ENCODE measurements at regions not wholly inside any gene's neighbourhood (a gene's known extent, or its start where the extent isn't known, plus 50 kb on each side); places are given as distances from the start of the nearest gene placed in this dataset.

DNA sequence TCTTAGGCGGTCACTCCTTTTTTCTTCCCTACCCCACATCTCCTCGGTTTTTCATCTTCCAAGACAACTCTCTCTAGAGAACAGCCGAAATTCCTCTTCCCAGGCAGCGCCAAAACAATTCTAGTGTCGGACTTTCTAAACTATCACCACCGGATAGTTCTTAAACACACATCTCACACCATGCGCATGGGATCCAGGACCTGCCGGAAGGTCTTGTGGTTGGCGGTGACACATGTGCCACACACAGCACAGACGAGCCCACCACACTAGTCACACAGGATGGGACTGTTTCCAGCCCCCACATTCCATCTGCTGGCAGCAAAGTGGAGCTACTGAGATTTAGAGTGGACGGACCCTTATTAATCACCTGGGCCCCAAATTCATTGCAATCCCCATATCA is 614.9 kb upstream of the CADM1 start:
- no peaks in the 10 kb centered on the region for H3K4me1 ChIP-seq (ENCODE audit: control insufficient read depth, insufficient read depth, low read length)
- H3K36me3 ChIP-seq (ENCODE audit: control insufficient read depth, insufficient read depth, low read length), result no peaks in the 10 kb centered on the region
- H3K27me3 ChIP-seq (ENCODE audit: control insufficient read depth, insufficient read depth, low read length), result no peaks in the 10 kb centered on the region

GRCh38 chr11:116118138-116118470 is 613.9 kb upstream of the CADM1 start:
- Histone ChIP-seq H3K27me3 (ENCODE audit: control insufficient read depth, insufficient read depth, low read length) (peaks cover under 1% of the 10 kb centered on the region; the same call in 1 of the 2 replicates), H3K36me3 (ENCODE audit: control insufficient read depth, insufficient read depth, low read length) (no peaks in the 10 kb centered on the region), H3K9ac (ENCODE audit: low read depth, low read length) (no peak overlapping the region), H3K9me3 (ENCODE audit: control insufficient read depth, insufficient read depth, low read length) (no peaks in the 10 kb centered on the region), H3K4me1 (ENCODE audit: control insufficient read depth, insufficient read depth, low read length) (no peaks in the 10 kb centered on the region), H3K4me3 (ENCODE audit: low read depth, low read length) (no peak overlapping the region), H3K27ac (ENCODE audit: low read depth, low read length) (no peak overlapping the region)

More for the DNA sequence above, 614.9 kb upstream of the CADM1 start:
- Histone ChIP-seq H3K4me3 (ENCODE audit: low read depth, low read length) (no peak overlapping the region), H3K27ac (ENCODE audit: low read depth, low read length) (no peak overlapping the region), H3K9me3 (ENCODE audit: control insufficient read depth, insufficient read depth, low read length) (no peaks in the 10 kb centered on the region), H3K9ac (ENCODE audit: low read depth, low read length) (no peak overlapping the region)

GRCh38 chr11:116117331-116118137 is 613.3 kb upstream of the CADM1 start:
- Histone ChIP-seq H3K4me1 (ENCODE audit: control insufficient read depth, insufficient read depth, low read length) (no peaks in the 10 kb centered on the region), H3K9me3 (ENCODE audit: control insufficient read depth, insufficient read depth, low read length) (no peaks in the 10 kb centered on the region), H3K4me3 (ENCODE audit: low read depth, low read length) (no peak overlapping the region), H3K9ac (ENCODE audit: low read depth, low read length) (no peak overlapping the region), H3K27me3 (ENCODE audit: control insufficient read depth, insufficient read depth, low read length) (peaks cover 4% of the 10 kb centered on the region; the same call in 1 of the 2 replicates), H3K36me3 (ENCODE audit: control insufficient read depth, insufficient read depth, low read length) (no peaks in the 10 kb centered on the region), H3K27ac (ENCODE audit: low read depth, low read length) (no peak overlapping the region)

- Histone ChIP-seq H3K4me1 (ENCODE audit: control insufficient read depth, insufficient read depth, low read length) (no peaks in the 10 kb centered on the region), H3K27ac (ENCODE audit: low read depth, low read length) (no peak overlapping the region), H3K4me3 (ENCODE audit: low read depth, low read length) (no peak overlapping the region), H3K36me3 (ENCODE audit: control insufficient read depth, insufficient read depth, low read length) (no peaks in the 10 kb centered on the region), H3K27me3 (ENCODE audit: control insufficient read depth, insufficient read depth, low read length) (peaks cover 15% of the 10 kb centered on the region), H3K9ac (ENCODE audit: low read depth, low read length) (no peak overlapping the region), H3K9me3 (ENCODE audit: control insufficient read depth, insufficient read depth, low read length) (no peaks in the 10 kb centered on the region)
Measured at GRCh38 chr11:116115801-116116200, 611.6 kb upstream of the CADM1 start.

DNA sequence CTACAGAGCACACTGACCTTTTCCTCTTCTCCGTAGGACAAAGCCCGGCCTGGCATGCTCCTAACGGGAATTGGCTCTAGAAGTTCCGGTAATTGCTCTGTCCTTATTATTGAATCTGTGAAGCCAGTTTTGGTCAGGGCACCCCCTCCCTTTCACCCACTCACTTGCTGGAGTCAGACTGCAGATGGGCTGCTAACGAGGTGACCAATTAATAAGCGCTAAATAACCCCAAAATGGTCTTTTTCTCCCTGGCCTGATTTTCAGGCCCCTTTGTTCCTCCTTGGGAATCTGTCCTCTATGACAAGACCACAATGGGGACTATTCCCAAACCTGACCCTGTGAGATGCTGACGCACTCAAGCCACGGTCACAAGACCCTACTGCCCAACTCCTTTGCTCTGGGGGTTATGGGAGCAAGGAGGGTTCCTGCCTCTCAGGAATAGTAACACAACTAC is 610.0 kb upstream of the CADM1 start:
- Histone ChIP-seq H3K27ac (ENCODE audit: low read depth, low read length) (no peak overlapping the region), H3K4me3 (ENCODE audit: low read depth, low read length) (no peak overlapping the region), H3K9me3 (ENCODE audit: control insufficient read depth, insufficient read depth, low read length) (no peaks in the 10 kb centered on the region), H3K9ac (ENCODE audit: low read depth, low read length) (no peak overlapping the region), H3K27me3 (ENCODE audit: control insufficient read depth, insufficient read depth, low read length) (peaks cover 30% of the 10 kb centered on the region), H3K36me3 (ENCODE audit: control insufficient read depth, insufficient read depth, low read length) (no peaks in the 10 kb centered on the region), H3K4me1 (ENCODE audit: control insufficient read depth, insufficient read depth, low read length) (no peaks in the 10 kb centered on the region)

- Histone ChIP-seq H3K27ac (ENCODE audit: low read depth, low read length) (no peak overlapping the region), H3K27me3 (ENCODE audit: control insufficient read depth, insufficient read depth, low read length) (peaks cover 49% of the 10 kb centered on the region), H3K36me3 (ENCODE audit: control insufficient read depth, insufficient read depth, low read length) (no peaks in the 10 kb centered on the region), H3K9me3 (ENCODE audit: control insufficient read depth, insufficient read depth, low read length) (no peaks in the 10 kb centered on the region), H3K9ac (ENCODE audit: low read depth, low read length) (no peak overlapping the region), H3K4me3 (ENCODE audit: low read depth, low read length) (no peak overlapping the region), H3K4me1 (ENCODE audit: control insufficient read depth, insufficient read depth, low read length) (no peaks in the 10 kb centered on the region)
Measured at GRCh38 chr11:116112087-116112935, 608.1 kb upstream of the CADM1 start.

GRCh38 chr11:116111546-116111945 is 607.3 kb upstream of the CADM1 start:
- H3K27me3 ChIP-seq (ENCODE audit: control insufficient read depth, insufficient read depth, low read length), result peaks cover 57% of the 10 kb centered on the region
- H3K4me1 ChIP-seq (ENCODE audit: control insufficient read depth, insufficient read depth, low read length), result no peaks in the 10 kb centered on the region

DNA sequence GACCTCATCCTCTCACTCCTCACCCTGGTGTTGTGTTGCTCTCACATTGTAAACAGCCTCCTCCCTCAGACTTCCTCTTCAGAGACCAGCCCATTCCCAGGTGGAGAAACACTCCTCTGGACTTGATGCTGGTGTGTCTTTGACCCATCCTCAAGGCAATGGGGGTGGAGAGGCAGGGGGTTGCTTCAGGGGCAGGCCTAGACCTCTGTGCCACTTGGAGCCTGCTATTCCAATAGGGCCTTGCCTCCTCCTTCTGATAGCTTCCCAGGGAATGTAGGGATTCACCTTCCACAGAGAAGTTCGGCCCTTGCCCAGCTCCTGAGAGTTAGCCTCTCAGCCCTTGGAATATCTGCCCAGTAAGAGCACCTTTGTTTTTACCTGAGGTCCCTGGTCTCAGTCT is 606.6 kb upstream of the CADM1 start:
- no peak overlapping the region for H3K27ac ChIP-seq (ENCODE audit: low read depth, low read length)
- H3K4me1 ChIP-seq (ENCODE audit: control insufficient read depth, insufficient read depth, low read length), result no peaks in the 10 kb centered on the region
- H3K4me3 ChIP-seq (ENCODE audit: low read depth, low read length), result no peak overlapping the region
- peaks cover 65% of the 10 kb centered on the region for H3K27me3 ChIP-seq (ENCODE audit: control insufficient read depth, insufficient read depth, low read length)
- no peaks in the 10 kb centered on the region for H3K9me3 ChIP-seq (ENCODE audit: control insufficient read depth, insufficient read depth, low read length)
- H3K36me3 ChIP-seq (ENCODE audit: control insufficient read depth, insufficient read depth, low read length), result no peaks in the 10 kb centered on the region
- no peak overlapping the region for H3K9ac ChIP-seq (ENCODE audit: low read depth, low read length)

More at GRCh38 chr11:116111546-116111945, 607.3 kb upstream of the CADM1 start:
- Histone ChIP-seq H3K9ac (ENCODE audit: low read depth, low read length) (no peak overlapping the region), H3K27ac (ENCODE audit: low read depth, low read length) (no peak overlapping the region), H3K9me3 (ENCODE audit: control insufficient read depth, insufficient read depth, low read length) (no peaks in the 10 kb centered on the region), H3K4me3 (ENCODE audit: low read depth, low read length) (no peak overlapping the region), H3K36me3 (ENCODE audit: control insufficient read depth, insufficient read depth, low read length) (no peaks in the 10 kb centered on the region)

DNA sequence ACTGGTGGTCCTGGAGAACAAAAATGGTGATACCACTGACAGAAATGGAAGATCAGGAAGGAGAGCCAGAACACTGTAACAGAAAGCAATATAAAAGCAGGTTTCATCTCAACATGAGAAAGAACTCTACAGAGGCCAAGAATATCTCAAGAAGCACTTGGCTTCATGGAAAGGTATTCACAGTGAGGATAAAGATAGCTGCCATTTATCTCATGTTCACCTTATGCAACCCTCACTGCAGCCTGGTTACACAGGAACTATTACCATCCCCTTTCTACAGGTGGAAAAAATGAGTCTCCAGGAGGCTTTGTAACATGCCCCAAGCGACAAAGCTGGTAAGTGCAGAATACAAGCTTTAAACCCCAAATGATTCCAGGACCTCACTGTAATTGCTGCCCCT is 606.1 kb upstream of the CADM1 start:
- H3K27me3 ChIP-seq (ENCODE audit: control insufficient read depth, insufficient read depth, low read length), result peaks cover 69% of the 10 kb centered on the region

GRCh38 chr11:116109228-116109627 is 605.0 kb upstream of the CADM1 start:
- H3K27ac ChIP-seq (ENCODE audit: low read depth, low read length), result no peak overlapping the region
- H3K36me3 ChIP-seq (ENCODE audit: control insufficient read depth, insufficient read depth, low read length), result no peaks in the 10 kb centered on the region
- H3K4me1 ChIP-seq (ENCODE audit: control insufficient read depth, insufficient read depth, low read length), result no peaks in the 10 kb centered on the region
- no peaks in the 10 kb centered on the region for H3K9me3 ChIP-seq (ENCODE audit: control insufficient read depth, insufficient read depth, low read length)
- no peak overlapping the region for H3K9ac ChIP-seq (ENCODE audit: low read depth, low read length)
- H3K27me3 ChIP-seq (ENCODE audit: control insufficient read depth, insufficient read depth, low read length), result peaks cover 80% of the 10 kb centered on the region
- H3K4me3 ChIP-seq (ENCODE audit: low read depth, low read length), result no peak overlapping the region

More for the DNA sequence above, 606.1 kb upstream of the CADM1 start:
- Histone ChIP-seq H3K9me3 (ENCODE audit: control insufficient read depth, insufficient read depth, low read length) (no peaks in the 10 kb centered on the region), H3K36me3 (ENCODE audit: control insufficient read depth, insufficient read depth, low read length) (no peaks in the 10 kb centered on the region), H3K4me1 (ENCODE audit: control insufficient read depth, insufficient read depth, low read length) (no peaks in the 10 kb centered on the region), H3K27ac (ENCODE audit: low read depth, low read length) (no peak overlapping the region), H3K9ac (ENCODE audit: low read depth, low read length) (no peak overlapping the region), H3K4me3 (ENCODE audit: low read depth, low read length) (no peak overlapping the region)

- H3K9me3 ChIP-seq (ENCODE audit: control insufficient read depth, insufficient read depth, low read length), result no peaks in the 10 kb centered on the region
- H3K9ac ChIP-seq (ENCODE audit: low read depth, low read length), result no peak overlapping the region
- peaks cover 85% of the 10 kb centered on the region for H3K27me3 ChIP-seq (ENCODE audit: control insufficient read depth, insufficient read depth, low read length)
- no peaks in the 10 kb centered on the region for H3K4me1 ChIP-seq (ENCODE audit: control insufficient read depth, insufficient read depth, low read length)
- H3K27ac ChIP-seq (ENCODE audit: low read depth, low read length), result no peak overlapping the region
- no peak overlapping the region for H3K4me3 ChIP-seq (ENCODE audit: low read depth, low read length)
- no peaks in the 10 kb centered on the region for H3K36me3 ChIP-seq (ENCODE audit: control insufficient read depth, insufficient read depth, low read length)
Measured at GRCh38 chr11:116108161-116108560, 603.9 kb upstream of the CADM1 start.
